A549 (cell line): ENCODE measurements at regions not wholly inside any gene's neighbourhood (a gene's known extent, or its start where the extent isn't known, plus 50 kb on each side); places are given as distances from the start of the nearest gene placed in this dataset.
A peak's percentile ranks its signal among the peaks of the same experiment; 100 is the strongest.

Experiments used
- ATAC-seq, 2 experiments: fragments of 200-7000 bp in 1 of 2; fragments of >200 bp in 1 of 2; cut with Nextera tagmentation in 1 of 2; cut with Tn5 transposase in 1 of 2; 3 replicates each; pipeline versions ENCODE4 v1.8.0 to v1.9.1; 2018 to 2020; ENCODE audit warnings: mild to moderate bottlenecking in 1 of 2, moderate library complexity in 1 of 2
- CTCF ChIA-PET: fragments of 300-600 bp; sonication (Branson Sonifier 250); formaldehyde crosslinking; extraction: SDS; loops from one replicate; lab custom pipeline; 2021; ENCODE audit warnings: antibody characterized with exemption, inconsistent platforms; lab: Yijun Ruan, JAX
- POLR2A ChIA-PET: fragments of 350-600 bp; formaldehyde crosslinking; extraction: SDS; loops from one replicate; lab custom pipeline; 2021; ENCODE audit warnings: antibody characterized with exemption, inconsistent platforms; lab: Yijun Ruan, JAX
- DNase-seq, 2 experiments: peaks; one replicate each; pipeline versions ENCODE4 v3.0.0 to v3.0.0-alpha.2; 2011 to 2016; ENCODE audit warnings: low read depth in 1 of 2, low spot score in 1 of 2
- FAIRE-seq: peaks from 2 replicates; lab custom pipeline; 2011; peaks lifted over from hg19 to GRCh38; lab: Jason Lieb, UNC
- H3K27ac ChIP-seq, 2 experiments: fragments of >200 bp; sonication (Bioruptor Twin); formaldehyde crosslinking; 3 replicates each; pipeline ENCODE4 v1.5.1; 2016 to 2017
- H3K4me1 ChIP-seq: fragments of >200 bp; sonication (Bioruptor Twin); formaldehyde crosslinking; 3 replicates; pipeline ENCODE4 v1.6.1; 2016
- H3K4me2 ChIP-seq: fragments of >200 bp; sonication (Bioruptor Twin); formaldehyde crosslinking; 3 replicates; pipeline ENCODE4 v1.6.1; 2016
- H3K4me3 ChIP-seq: fragments of >200 bp; sonication (Bioruptor Twin); formaldehyde crosslinking; 3 replicates; pipeline ENCODE4 v1.5.1; 2016
- H3K9me3 ChIP-seq: fragments of >200 bp; sonication (Bioruptor Twin); formaldehyde crosslinking; 3 replicates; pipeline ENCODE4 v1.6.1; 2016
- CEBPB ChIP-seq, 2 experiments: fragments of >200 bp in 1 of 2; sonication (Bioruptor Twin) in 1 of 2; formaldehyde crosslinking in 1 of 2; IDR thresholded peaks; 2 replicates each; pipeline ENCODE4 v1.6.1; 2012 to 2016
- CHD4 ChIP-seq: fragments of 200-600 bp; sonication (generic); IDR thresholded peaks from 2 replicates; pipeline ENCODE4 v1.6.1; 2016; ENCODE audit warnings: antibody characterized with exemption, mild to moderate bottlenecking, borderline replicate concordance
- EHMT2 ChIP-seq: fragments of 200-600 bp; sonication (generic); IDR thresholded peaks from 2 replicates; pipeline ENCODE4 v1.6.1; 2016; ENCODE audit warnings: antibody characterized with exemption, low read depth, mild to moderate bottlenecking, moderate library complexity
- FOSL2 ChIP-seq, 2 experiments: fragments of 450-650 bp in 1 of 2; fragments of >200 bp in 1 of 2; sonication (Bioruptor Twin) in 1 of 2; formaldehyde crosslinking; IDR thresholded peaks; 2 replicates each; pipeline versions ENCODE4 v1.5.0 to v1.6.1; 2016 to 2020; ENCODE audit warnings: mild to moderate bottlenecking in 1 of 2, moderate library complexity in 1 of 2
- GATA3 ChIP-seq: IDR thresholded peaks from 2 replicates; pipeline ENCODE4 v1.6.1; 2012; ENCODE audit warnings: borderline replicate concordance
- HEYL ChIP-seq: fragments of 250-450 bp; sonication (Bioruptor Pico); IDR thresholded peaks from 2 replicates; pipeline ENCODE4 v1.8.0; 2021; ENCODE audit warnings: mild to moderate bottlenecking, moderate library complexity
- HOXA7 ChIP-seq: fragments of 250-450 bp; sonication (Bioruptor Pico); IDR thresholded peaks from 2 replicates; pipeline ENCODE4 v1.5.0; 2020; ENCODE audit warnings: mild to moderate bottlenecking, moderate library complexity
- HOXB5 ChIP-seq: fragments of 250-450 bp; sonication (Bioruptor Pico); IDR thresholded peaks from 2 replicates; pipeline ENCODE4 v1.5.0; 2020; ENCODE audit warnings: mild to moderate bottlenecking, moderate library complexity
- JUNB ChIP-seq: fragments of >200 bp; sonication (Bioruptor Twin); formaldehyde crosslinking; IDR thresholded peaks from 2 replicates; pipeline ENCODE4 v1.6.1; 2016
- MAZ ChIP-seq: fragments of 150-350 bp; IDR thresholded peaks from 2 replicates; pipeline ENCODE4 v1.6.1; 2014; ENCODE audit warnings: antibody characterized with exemption, low read depth, low read length, borderline replicate concordance
- POLR2A ChIP-seq: IDR thresholded peaks from 2 replicates; pipeline ENCODE4 v1.6.1; 2012; ENCODE audit warnings: mild to moderate bottlenecking, low read length
- RARB ChIP-seq: fragments of 250-450 bp; sonication (Bioruptor Pico); IDR thresholded peaks from 2 replicates; pipeline ENCODE4 v1.8.0; 2021; ENCODE audit warnings: mild to moderate bottlenecking, moderate library complexity
- RNF2 ChIP-seq: fragments of 200-600 bp; sonication (generic); IDR thresholded peaks from 2 replicates; pipeline ENCODE4 v1.6.1; 2016; ENCODE audit warnings: low read depth, mild to moderate bottlenecking, antibody characterized with exemption, moderate library complexity, borderline replicate concordance
- TFCP2L1 ChIP-seq: fragments of 250-450 bp; sonication (Bioruptor Pico); IDR thresholded peaks from 2 replicates; pipeline ENCODE4 v1.5.0; 2021; ENCODE audit warnings: mild to moderate bottlenecking
- TP53 ChIP-seq: fragments of 250-450 bp; sonication (Bioruptor Pico); IDR thresholded peaks from 2 replicates; pipeline ENCODE4 v1.5.0; 2021; ENCODE audit warnings: mild to moderate bottlenecking, moderate library complexity
- ZSCAN20 ChIP-seq: fragments of 250-450 bp; sonication (Bioruptor Pico); IDR thresholded peaks from 2 replicates; pipeline ENCODE4 v1.8.0; 2022; ENCODE audit warnings: mild to moderate bottlenecking, moderate library complexity
- WGBS: methylation state at CpG from one replicate; pipeline ENCODE4 v1.1.6; 2017; ENCODE audit errors: missing lambda C conversion rate; 5-methylcytosine and 5-hydroxymethylcytosine counted together
- TF ChIP-seq, protein P1 (sequence below): fragments of 450-650 bp; IDR thresholded peaks from 2 replicates; pipeline ENCODE4 v1.6.1; 2014; ENCODE audit warnings: antibody characterized with exemption
- TF ChIP-seq, protein P2 (sequence below): fragments of >200 bp; sonication (Bioruptor Twin); formaldehyde crosslinking; IDR thresholded peaks from 3 replicates; pipeline ENCODE4 v1.6.1; 2016
- TF ChIP-seq, protein P3 (sequence below): IDR thresholded peaks from 2 replicates; pipeline ENCODE4 v1.6.1; 2012
- TF ChIP-seq, protein P4 (sequence below): fragments of 200-600 bp; sonication (generic); IDR thresholded peaks from 2 replicates; pipeline ENCODE4 v1.6.1; 2016; ENCODE audit warnings: antibody characterized with exemption, mild to moderate bottlenecking, moderate library complexity

DNA sequence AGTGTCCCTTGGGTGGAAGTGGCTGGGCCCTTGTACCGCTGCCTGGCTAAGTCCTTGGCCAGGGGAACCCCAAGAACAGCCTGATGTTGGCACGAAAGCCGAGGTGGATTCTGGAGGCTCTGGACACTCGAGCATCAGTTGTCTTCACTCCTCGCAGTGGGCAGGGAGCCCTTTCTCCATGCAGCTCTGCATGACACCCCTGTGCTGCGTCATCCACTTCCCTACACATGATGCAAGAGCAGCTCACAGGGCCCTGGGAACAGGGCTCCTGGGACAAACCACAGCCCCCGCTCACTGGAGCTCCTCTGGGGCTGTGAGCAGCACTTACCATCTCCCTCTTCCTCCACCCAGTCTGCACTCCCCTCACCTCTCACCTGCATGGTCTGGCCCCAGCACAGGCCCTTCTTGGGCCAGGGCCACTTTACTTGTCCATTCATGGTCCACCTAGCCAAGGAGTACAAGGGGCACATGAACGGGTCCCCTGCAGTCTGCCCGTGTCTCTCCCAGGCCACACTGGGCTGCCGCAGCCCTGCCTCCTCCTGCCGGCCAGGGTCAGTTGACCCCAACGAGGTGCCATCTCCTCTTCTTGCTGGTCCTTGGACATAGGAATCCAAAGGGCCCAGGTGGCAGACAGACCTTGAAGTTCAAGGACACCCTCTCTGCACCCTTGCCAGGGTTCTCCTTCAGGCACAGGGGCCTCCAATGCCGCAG is 66.5 kb downstream of the IGF2 start:
- TF ChIP-seq JUNB = no peak
- TF ChIP-seq, protein P1, sequence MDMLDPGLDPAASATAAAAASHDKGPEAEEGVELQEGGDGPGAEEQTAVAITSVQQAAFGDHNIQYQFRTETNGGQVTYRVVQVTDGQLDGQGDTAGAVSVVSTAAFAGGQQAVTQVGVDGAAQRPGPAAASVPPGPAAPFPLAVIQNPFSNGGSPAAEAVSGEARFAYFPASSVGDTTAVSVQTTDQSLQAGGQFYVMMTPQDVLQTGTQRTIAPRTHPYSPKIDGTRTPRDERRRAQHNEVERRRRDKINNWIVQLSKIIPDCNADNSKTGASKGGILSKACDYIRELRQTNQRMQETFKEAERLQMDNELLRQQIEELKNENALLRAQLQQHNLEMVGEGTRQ = no peak
- no peak for TF ChIP-seq HOXA7 (CRISPR knock-in tag)
- no peak for TF ChIP-seq CEBPB (IDR thresholded peaks at IDR 0.05)
- TF ChIP-seq POLR2A = no peak
- TF ChIP-seq EHMT2 = no peak
- TF ChIP-seq, protein P2, sequence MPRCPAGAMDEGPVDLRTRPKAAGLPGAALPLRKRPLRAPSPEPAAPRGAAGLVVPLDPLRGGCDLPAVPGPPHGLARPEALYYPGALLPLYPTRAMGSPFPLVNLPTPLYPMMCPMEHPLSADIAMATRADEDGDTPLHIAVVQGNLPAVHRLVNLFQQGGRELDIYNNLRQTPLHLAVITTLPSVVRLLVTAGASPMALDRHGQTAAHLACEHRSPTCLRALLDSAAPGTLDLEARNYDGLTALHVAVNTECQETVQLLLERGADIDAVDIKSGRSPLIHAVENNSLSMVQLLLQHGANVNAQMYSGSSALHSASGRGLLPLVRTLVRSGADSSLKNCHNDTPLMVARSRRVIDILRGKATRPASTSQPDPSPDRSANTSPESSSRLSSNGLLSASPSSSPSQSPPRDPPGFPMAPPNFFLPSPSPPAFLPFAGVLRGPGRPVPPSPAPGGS = no peak
- no peak for TF ChIP-seq RARB
- TF ChIP-seq, protein P3, sequence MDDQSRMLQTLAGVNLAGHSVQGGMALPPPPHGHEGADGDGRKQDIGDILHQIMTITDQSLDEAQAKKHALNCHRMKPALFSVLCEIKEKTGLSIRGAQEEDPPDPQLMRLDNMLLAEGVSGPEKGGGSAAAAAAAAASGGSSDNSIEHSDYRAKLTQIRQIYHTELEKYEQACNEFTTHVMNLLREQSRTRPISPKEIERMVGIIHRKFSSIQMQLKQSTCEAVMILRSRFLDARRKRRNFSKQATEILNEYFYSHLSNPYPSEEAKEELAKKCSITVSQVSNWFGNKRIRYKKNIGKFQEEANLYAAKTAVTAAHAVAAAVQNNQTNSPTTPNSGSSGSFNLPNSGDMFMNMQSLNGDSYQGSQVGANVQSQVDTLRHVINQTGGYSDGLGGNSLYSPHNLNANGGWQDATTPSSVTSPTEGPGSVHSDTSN = no peak
- no peak for TF ChIP-seq ZSCAN20
- no peak for TF ChIP-seq FOSL2 (IDR thresholded peaks at IDR 0.05)
- TF ChIP-seq FOSL2 (CRISPR knock-in tag; IDR thresholded peaks at IDR 0.05) = no peak
- TF ChIP-seq CHD4 = no peak
- TF ChIP-seq RNF2 = no peak
- TF ChIP-seq, protein P4, sequence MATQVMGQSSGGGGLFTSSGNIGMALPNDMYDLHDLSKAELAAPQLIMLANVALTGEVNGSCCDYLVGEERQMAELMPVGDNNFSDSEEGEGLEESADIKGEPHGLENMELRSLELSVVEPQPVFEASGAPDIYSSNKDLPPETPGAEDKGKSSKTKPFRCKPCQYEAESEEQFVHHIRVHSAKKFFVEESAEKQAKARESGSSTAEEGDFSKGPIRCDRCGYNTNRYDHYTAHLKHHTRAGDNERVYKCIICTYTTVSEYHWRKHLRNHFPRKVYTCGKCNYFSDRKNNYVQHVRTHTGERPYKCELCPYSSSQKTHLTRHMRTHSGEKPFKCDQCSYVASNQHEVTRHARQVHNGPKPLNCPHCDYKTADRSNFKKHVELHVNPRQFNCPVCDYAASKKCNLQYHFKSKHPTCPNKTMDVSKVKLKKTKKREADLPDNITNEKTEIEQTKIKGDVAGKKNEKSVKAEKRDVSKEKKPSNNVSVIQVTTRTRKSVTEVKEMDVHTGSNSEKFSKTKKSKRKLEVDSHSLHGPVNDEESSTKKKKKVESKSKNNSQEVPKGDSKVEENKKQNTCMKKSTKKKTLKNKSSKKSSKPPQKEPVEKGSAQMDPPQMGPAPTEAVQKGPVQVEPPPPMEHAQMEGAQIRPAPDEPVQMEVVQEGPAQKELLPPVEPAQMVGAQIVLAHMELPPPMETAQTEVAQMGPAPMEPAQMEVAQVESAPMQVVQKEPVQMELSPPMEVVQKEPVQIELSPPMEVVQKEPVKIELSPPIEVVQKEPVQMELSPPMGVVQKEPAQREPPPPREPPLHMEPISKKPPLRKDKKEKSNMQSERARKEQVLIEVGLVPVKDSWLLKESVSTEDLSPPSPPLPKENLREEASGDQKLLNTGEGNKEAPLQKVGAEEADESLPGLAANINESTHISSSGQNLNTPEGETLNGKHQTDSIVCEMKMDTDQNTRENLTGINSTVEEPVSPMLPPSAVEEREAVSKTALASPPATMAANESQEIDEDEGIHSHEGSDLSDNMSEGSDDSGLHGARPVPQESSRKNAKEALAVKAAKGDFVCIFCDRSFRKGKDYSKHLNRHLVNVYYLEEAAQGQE = no peak
- no peak for TF ChIP-seq TFCP2L1
- no peak for TF ChIP-seq MAZ
- TF ChIP-seq HOXB5 (CRISPR knock-in tag) = no peak
- TF ChIP-seq HEYL = no peak
- no peak for TF ChIP-seq GATA3
- TF ChIP-seq TP53 = no peak
- FAIRE-seq (no peak), ATAC-seq (no peak), DNase-seq (no peak)
- H3K27ac ChIP-seq = 0 out of 6 replicates have a peak overlapping the region, but pooled peaks of 1 of the 2 experiments have one; percentile 1
- CTCF ChIA-PET = interaction anchor here (0.7 to 1.2 kb wide), 4 partner anchors 16 to 79 kb away, joined by 3 read pairs; no protein-coding TSS in a partner anchor
- POLR2A ChIA-PET = no interaction called here
- no peak overlapping the region for H3K4me2 ChIP-seq
- WGBS = 87% methylated on average over 13 of the region's 13 CpGs
- no peaks in the 10 kb centered on the region for H3K9me3 ChIP-seq
- H3K4me3 ChIP-seq = no peak overlapping the region
- peaks cover 14% of the 10 kb centered on the region for H3K4me1 ChIP-seq
